Coronary artery (tissue), 2 donors: ENCODE measurements at regions not wholly inside any gene's neighbourhood (a gene's known extent, or its start where the extent isn't known, plus 50 kb on each side); places are given as distances from the start of the nearest gene placed in this dataset.
"Not testable (repeated sequence)": the region's sequence is repeated elsewhere in the genome, so short reads cannot be mapped to it uniquely, and the experiment has no call there.

Experiments used
- DNase-seq: peaks from one replicate; pipeline ENCODE4 v3.0.0-alpha.2; 2017; ENCODE audit warnings: low spot score
- H3K27ac ChIP-seq, 2 donors: fragments of 200-600 bp; sonication (generic); one replicate each; pipeline ENCODE4 v1.5.1; 2016 to 2019
- H3K4me3 ChIP-seq: fragments of 200-600 bp; sonication (generic); 2 replicates; pipeline ENCODE4 v1.5.1; 2016; ENCODE audit warnings: mild to moderate bottlenecking, moderate library complexity
- CTCF ChIP-seq: fragments of 200-600 bp; sonication (generic); IDR thresholded peaks from one replicate; pipeline ENCODE4 v1.5.1; 2019; ENCODE audit warnings: antibody characterized with exemption

DNA sequence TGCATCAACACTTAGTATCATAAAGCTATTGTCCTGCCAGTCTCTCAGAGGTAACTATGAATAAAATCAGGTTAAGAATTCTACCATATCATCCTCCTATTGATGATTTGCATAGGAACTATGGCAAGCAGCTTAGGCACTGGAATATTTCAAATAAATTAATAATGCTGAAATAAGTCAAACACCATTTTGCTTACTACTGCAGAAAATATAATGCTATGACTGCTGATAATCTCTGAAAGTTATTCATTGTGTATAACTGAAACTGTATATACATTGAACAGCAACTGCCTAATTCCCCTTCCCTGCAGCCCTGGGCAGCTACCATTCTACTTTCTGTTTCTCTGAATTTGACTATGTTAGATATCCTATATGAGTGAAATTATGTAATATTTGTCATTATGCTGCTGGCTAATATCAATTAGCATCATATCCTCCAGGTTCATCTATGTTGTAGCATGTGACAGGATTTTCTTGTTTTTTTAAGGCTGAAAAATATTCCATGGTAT is 318.8 kb upstream of the SGCG start:
- TF ChIP-seq CTCF = no peak
- no peak for DNase-seq
- no peak overlapping the region for H3K4me3 ChIP-seq
- no peak overlapping the region for H3K27ac ChIP-seq

GRCh38 chr13:22862478-22862877 is 318.3 kb upstream of the SGCG start:
- no peak overlapping the region for H3K27ac ChIP-seq
- no peak for DNase-seq
- no peak overlapping the region for H3K4me3 ChIP-seq
- TF ChIP-seq CTCF = no peak

DNA sequence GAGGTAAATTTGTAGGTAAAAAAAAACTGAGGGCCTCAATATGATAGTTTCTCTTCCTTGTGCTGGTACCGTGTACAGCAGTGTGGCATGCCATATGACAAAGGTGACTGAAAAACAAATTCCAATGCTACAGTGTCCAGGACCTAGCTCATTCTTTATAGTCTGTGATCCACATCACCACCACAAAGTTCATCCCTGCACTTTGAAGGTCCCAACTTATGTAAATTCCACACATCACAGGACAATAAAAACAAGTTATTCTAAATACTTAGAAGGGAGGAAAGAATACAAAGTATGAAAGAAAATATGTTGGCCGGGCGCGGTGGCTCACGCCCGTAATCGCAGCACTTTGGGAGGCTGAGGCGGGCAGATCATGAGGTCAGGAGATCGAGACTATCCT is 314.6 kb upstream of the SGCG start:
- no peak for DNase-seq
- Histone ChIP-seq H3K27ac (no peak overlapping the region), H3K4me3 (no peak overlapping the region)
- no peak for TF ChIP-seq CTCF

DNA sequence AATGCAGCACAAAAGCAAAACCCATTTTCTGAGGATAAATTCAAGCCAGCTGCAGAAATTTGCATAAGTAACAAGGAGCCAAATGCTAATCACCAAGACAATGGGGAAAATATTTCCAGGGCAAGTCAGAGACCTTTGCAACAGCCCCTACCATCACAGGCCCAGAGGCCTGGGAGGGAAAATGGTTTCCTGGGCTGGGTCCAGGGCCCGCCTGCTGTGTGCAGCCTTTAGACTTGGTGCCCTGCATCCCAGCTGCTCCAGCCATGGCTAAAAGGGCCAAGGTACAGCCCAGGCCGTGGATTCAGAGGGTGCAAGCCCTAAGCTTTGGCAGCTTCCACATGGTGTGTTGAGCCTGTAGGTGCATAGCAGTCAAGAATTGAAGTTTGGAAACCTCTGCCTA is 309.5 kb upstream of the SGCG start:
- no peak overlapping the region for H3K4me3 ChIP-seq
- no peak for DNase-seq
- TF ChIP-seq CTCF = no peak
- H3K27ac ChIP-seq = no peak overlapping the region

DNA sequence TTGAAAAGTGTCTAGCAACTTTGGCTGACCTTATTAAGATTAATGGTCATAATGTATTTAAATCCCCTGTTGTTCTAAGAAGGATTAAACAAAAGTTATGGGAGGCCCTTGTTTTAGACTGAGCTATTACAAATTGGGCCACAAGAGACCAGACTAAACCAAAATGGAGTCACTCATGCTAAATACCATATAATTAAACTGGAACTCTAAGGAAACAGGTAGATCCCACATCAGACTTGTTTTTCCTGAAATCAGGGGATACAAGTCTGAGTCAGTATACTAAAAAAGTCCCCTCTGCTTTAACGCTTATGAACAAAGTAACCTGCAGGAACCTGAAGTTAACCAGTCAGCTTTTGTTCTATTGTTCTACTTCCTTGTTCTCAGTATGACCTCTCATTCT is 305.9 kb upstream of the SGCG start:
- no peak for DNase-seq
- TF ChIP-seq CTCF = no peak

GRCh38 chr13:22877421-22877820 is 303.4 kb upstream of the SGCG start:
- Histone ChIP-seq H3K4me3 (no peak overlapping the region), H3K27ac (no peak overlapping the region)
- DNase-seq = no peak
- no peak for TF ChIP-seq CTCF

More for the DNA sequence above, 305.9 kb upstream of the SGCG start:
- Histone ChIP-seq H3K27ac (no peak overlapping the region), H3K4me3 (no peak overlapping the region)

DNA sequence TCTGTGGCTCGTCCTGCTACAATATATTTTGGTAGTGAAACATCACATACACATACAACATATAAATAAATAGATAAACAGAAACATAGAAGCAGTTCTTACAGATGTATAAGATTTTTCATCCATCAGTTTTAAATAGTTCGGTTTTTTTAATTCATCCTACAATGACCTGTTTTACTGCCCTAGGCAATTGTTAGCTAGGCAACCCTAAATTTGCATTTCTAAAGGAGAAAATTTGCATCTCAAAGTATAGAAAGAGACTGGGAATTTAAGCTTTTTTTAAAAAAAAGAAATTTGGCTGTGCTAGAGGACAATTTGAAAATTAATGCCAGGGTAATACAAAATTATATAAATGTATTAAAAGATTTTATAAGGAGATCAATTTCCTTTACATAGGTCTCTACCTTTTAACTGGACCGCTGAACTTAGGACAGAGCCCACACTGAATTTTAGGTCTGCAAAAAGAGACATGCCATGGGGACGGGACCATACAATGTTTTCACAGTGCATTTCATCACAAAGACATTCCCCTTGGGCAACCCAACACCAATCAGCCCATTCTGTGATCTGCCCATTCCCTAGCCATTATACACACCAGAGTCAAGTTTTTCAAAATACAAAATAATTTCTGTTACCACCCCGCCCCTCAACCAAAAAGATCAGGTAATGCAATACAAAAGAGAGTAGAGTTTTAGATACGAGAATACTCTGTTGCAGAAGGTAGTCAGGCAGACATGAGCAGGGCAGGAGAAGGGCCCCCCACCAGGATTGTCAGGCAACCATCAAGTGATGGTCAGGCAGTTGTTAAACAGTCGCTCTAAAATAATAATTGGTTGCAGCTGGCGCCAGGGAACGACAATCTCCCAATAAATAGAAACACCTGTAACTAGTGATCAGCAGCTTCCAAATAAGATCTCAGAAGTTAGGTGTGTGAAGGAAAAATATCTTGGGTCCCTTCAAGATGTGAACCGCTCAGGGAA is 299.7 kb upstream of the SGCG start:
- Histone ChIP-seq H3K4me3 (no peak overlapping the region), H3K27ac (no peak overlapping the region)
- no peak for DNase-seq
- no peak for TF ChIP-seq CTCF

- not testable (repeated sequence) for DNase-seq, H3K27ac ChIP-seq
These were observed 298.8 kb upstream of the SGCG start for GRCh38 chr13:22881721-22882608.

More at GRCh38 chr13:22881721-22882608, 298.8 kb upstream of the SGCG start:
- not testable (repeated sequence) for H3K4me3 ChIP-seq
